NCI-H1694 (cell line): ENCODE measurements at regions not wholly inside any gene's neighbourhood (a gene's known extent, or its start where the extent isn't known, plus 50 kb on each side); places are given as distances from the start of the nearest gene placed in this dataset.
"Not testable (repeated sequence)": the region's sequence is repeated elsewhere in the genome, so short reads cannot be mapped to it uniquely, and the experiment has no call there.

Experiments
- DNase-seq: peaks from one replicate; lab custom pipeline; 2025; lab: John Stamatoyannopoulos, UW

GRCh38 chr2:146696787-146697186 lies 1148.0 kb upstream of the ACVR2A start:
- DNase-seq = not testable (repeated sequence)

GRCh38 chr2:146681991-146682390 lies 1162.8 kb upstream of the ACVR2A start:
- DNase-seq = no peak

- no peak for DNase-seq
Measured at GRCh38 chr2:146678516-146678915, 1166.3 kb upstream of the ACVR2A start.

GRCh38 chr2:146677280-146677679 lies 1167.5 kb upstream of the ACVR2A start:
- no peak for DNase-seq

GRCh38 chr2:146669735-146670134 lies 1175.1 kb upstream of the ACVR2A start:
- DNase-seq = no peak

GRCh38 chr2:146666340-146666739 lies 1178.5 kb upstream of the ACVR2A start:
- DNase-seq = no peak

GRCh38 chr2:146665800-146666199 lies 1179.0 kb upstream of the ACVR2A start:
- DNase-seq = no peak

- DNase-seq = peak; percentile 74
Measured at GRCh38 chr2:146661473-146662096, 1183.2 kb upstream of the ACVR2A start.

- no peak for DNase-seq
Measured at GRCh38 chr2:146659976-146660375, 1184.9 kb upstream of the ACVR2A start.

- DNase-seq = no peak
Measured at GRCh38 chr2:146652311-146652710, 1192.5 kb upstream of the ACVR2A start.

- no peak for DNase-seq
Measured at GRCh38 chr2:146651361-146651760, 1193.5 kb upstream of the ACVR2A start.

GRCh38 chr2:146642066-146642465 lies 1202.8 kb upstream of the ACVR2A start:
- no peak for DNase-seq

GRCh38 chr2:146634230-146635097 lies 1210.4 kb upstream of the ACVR2A start:
- DNase-seq = no peak

GRCh38 chr2:146633159-146633558 lies 1211.7 kb upstream of the ACVR2A start:
- no peak for DNase-seq

- DNase-seq = no peak
Measured at GRCh38 chr2:146632707-146633106, 1212.1 kb upstream of the ACVR2A start.

- DNase-seq = no peak
Measured at GRCh38 chr2:146624430-146625160, 1220.2 kb upstream of the ACVR2A start.

GRCh38 chr2:146623771-146624170 lies 1221.1 kb upstream of the ACVR2A start:
- no peak for DNase-seq

GRCh38 chr2:146621656-146622055 lies 1223.2 kb upstream of the ACVR2A start:
- no peak for DNase-seq

- DNase-seq = no peak
Measured at GRCh38 chr2:146615778-146616177, 1229.1 kb upstream of the ACVR2A start.

GRCh38 chr2:146608490-146608889 lies 1236.3 kb upstream of the ACVR2A start:
- no peak for DNase-seq

- DNase-seq = no peak
Measured at GRCh38 chr2:146604521-146604920, 1240.3 kb upstream of the ACVR2A start.

- DNase-seq = no peak
Measured at GRCh38 chr2:146602856-146603255, 1242.0 kb upstream of the ACVR2A start.

GRCh38 chr2:146602383-146602782 lies 1242.4 kb upstream of the ACVR2A start:
- DNase-seq = no peak
